ENCODE measurements at regions not wholly inside any gene's neighbourhood (a gene's known extent, or its start where the extent isn't known, plus 50 kb on each side); places are given as distances from the start of the nearest gene placed in this dataset.

DNA sequence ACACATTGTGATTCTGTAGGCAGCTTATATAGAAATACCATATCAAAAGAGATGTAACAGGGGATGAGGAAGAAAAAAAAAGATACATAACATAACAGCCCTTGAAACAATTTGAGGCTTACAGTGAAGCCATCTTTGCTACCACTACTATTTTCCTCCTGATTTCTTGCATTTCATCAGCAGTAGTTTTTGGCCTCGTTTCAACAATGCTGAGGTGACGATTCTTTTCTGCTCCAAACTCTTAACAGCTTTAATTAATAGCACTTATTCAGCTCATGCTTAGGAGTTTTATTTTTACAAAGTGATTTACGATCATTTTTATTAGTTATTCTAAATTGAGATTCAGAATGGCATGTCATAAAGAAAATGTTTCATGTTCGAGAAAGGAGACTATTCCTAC lies 163.2 kb downstream of the DCK start:
- DNase-seq (ENCODE audit: low read depth), result no peak

DNA sequence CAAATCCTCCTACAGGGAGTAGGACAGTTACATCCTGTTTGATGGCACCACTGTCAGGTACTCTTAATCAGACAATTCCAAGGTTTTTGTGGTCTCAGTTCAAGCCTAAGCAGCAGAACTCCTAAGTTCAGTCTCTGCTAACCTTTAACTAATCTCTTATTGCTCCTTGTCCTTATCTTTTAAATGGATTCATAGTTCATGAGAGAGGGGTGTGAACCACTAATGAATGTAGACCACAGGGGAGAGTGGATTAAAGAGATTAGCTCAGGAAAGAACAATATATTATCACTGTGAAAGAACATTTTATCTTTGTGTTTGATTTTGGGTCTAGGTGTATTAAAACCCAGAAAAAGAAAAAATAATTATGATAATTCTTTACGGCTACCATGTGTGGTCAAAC lies 168.9 kb downstream of the DCK start:
- DNase-seq (ENCODE audit: low read depth), result no peak

DNA sequence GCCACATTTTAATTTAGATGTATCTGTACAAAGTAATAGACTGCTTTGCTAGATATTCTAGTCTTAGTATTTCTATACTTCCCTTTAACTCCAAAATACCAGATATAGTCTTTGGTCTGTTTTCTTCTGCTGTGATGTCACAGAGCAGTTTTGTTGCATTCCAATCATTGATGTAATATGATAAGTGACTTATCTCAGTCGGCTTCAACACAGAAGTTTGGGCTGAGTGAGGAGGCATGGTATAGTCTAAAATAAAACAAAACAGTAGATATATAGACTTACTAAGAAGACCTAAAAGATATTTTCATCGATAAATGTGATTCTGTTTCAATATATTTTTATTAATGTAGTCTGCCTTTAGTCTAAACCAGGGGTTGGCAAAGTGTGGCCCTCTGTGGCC lies 169.9 kb downstream of the DCK start:
- no peak for DNase-seq (ENCODE audit: low read depth)

DNA sequence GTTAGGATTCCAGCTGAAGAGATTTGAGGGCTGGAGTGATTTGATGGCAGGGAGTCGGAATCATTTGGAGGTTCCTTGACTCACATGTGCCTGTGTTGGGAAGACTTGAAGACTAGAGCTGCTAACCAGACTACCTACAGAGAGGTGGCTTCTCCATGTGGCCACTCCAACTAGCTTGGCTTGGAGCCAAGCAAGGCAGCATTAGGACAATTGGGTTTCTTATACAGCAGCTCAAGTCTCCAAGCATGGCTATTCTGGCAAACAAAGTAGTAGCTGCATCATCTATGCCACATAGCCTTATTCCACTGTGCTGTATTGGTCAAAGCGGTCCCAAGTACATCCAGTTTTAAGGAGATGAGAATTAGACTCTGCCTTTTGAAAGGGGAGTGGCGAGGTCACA lies 171.7 kb upstream of the SLC4A4 start:
- DNase-seq (ENCODE audit: low read depth), result no peak

DNA sequence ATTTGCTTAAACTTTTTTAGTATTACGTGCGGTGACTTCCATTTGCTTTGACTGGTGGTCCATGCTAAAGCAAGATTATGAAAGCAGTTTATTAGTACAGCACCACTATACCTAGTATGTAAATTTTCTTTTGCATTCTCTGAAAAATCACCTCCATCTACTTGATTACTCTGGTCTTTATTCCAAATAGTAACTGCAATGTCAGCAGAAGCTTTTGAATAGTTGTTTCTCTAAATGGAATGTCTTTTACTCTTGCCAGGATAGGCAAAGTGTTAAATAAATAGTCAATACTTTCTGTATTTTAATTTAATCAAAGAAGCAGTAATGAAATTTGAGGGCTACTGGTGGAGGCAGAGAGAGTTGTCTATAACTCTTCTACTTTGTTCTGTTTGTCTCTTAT lies 167.2 kb upstream of the SLC4A4 start:
- DNase-seq (ENCODE audit: low read depth), result no peak

DNA sequence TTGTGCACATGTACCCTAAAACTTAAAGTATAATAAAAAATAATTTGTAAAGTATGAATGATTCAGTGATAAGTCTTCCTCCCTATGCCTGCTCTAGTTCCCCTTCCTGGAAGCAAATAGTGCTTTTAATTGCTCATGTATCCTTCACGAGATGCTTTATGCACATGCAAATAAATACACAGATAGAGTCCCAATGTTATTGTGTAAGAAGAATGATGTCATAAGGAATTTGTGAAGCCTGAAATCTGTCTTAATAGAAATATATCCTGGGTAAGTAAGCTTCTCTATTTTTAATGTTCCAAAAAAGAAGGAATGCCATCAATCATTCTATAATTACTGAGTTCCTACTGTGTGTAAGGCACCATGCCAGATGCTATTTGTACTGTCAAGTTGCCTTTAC lies 157.5 kb upstream of the SLC4A4 start:
- no peak for DNase-seq (ENCODE audit: low read depth)

DNA sequence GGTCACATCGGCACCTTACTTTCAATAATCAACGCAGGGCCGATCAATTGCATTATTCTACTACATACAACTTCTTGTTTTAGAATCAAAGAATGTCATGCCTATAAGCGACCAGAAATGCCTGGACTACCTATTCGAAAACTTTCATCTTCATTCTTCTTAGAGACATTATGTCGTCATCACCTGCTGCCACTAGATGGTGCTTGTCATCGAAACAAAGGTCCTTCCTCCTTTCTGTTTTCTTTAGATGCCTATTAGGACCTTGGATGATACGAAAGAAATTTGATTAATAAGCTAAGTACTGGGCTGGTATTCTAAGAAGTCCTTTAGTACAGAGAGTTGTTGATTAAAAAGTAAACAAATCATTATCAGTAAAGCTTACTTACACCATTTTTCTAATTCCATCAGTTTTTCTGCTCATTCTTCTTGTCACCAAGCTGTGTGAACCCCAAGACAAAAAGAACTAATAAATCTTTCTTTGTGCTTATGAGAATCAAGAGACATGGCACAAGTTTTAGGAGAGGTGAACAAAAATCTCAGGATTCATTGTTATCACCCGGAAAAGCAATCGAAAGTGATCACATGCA lies 154.5 kb upstream of the SLC4A4 start:
- DNase-seq (ENCODE audit: low read depth), result peak; percentile 49

DNA sequence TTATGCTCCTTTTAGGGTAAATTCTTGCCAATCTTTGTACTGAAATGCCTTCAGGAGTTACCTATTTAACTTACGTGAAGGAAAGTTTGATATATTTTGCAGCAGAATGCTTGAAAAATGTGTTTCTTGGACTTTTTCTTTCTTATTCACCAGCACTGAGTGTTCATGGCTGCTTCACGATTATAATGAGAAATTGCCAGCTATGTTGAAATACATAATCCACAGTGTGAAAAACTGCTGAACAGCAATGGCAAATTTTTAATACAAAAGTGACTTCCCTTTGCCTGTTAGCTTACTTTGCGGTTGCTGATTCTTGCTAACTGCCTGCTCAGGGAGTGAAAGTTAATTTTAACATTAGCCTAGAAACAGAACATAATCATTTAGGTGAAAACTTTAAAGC lies 153.8 kb upstream of the SLC4A4 start:
- DNase-seq (ENCODE audit: low read depth), result no peak

DNA sequence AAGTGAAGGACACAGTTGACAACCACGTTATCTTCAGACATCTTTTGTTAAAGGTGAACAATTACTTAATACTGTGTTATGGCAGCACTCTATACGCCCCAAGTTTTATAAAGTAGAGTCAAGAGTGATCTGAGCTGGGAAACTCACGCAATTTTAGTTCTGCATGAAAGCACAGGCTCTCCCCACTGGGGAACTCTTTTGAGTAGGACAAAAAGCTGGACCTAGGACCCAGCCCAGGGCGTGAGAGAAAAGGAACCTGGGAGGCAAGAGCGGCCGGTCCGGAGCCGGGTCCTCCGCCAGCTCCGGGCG lies 152.6 kb upstream of the SLC4A4 start:
- DNase-seq (ENCODE audit: low read depth), result no peak

DNA sequence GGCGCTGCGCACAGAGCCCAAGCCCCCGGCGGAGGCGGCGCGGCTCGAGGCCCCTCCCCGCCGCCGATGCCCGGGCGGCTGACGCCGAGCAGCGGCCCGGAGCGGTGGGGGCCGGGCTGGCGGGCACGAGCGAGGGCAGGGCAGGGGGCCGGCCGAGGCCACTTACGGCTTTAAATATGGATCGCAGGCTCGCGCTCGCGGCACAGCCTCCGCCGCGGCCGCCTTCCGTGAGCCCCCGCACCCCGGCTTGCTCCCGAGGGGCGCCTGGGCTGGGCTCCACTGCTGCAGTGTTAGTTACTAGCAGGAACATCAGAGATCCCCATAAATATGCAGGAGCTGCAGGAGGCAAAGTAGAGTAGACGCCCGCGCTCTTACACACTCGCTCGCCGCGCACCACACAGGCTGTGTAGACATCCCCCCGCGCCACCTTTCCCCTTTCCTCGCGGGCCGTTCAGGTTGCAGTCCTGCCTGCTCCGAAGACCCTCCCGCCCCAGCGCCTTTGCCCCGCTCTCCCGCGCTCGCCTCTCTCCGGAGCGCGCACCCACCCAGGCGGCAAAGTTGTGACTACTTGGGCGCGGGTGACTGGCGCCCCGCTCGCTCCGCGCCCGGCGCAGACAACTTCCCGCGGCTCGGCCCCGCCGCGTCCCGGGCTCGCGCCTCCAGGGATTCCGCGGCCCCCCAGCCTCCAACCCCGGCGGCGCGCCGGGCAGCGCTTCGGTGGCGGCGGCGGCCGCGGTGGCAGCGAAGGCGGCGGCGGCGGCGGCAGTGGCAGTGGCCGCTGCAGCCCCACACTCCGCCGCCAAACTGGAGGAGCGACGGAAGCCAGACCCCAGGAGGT lies 152.0 kb upstream of the SLC4A4 start:
- peak; percentile 32 for DNase-seq (ENCODE audit: low read depth)

DNA sequence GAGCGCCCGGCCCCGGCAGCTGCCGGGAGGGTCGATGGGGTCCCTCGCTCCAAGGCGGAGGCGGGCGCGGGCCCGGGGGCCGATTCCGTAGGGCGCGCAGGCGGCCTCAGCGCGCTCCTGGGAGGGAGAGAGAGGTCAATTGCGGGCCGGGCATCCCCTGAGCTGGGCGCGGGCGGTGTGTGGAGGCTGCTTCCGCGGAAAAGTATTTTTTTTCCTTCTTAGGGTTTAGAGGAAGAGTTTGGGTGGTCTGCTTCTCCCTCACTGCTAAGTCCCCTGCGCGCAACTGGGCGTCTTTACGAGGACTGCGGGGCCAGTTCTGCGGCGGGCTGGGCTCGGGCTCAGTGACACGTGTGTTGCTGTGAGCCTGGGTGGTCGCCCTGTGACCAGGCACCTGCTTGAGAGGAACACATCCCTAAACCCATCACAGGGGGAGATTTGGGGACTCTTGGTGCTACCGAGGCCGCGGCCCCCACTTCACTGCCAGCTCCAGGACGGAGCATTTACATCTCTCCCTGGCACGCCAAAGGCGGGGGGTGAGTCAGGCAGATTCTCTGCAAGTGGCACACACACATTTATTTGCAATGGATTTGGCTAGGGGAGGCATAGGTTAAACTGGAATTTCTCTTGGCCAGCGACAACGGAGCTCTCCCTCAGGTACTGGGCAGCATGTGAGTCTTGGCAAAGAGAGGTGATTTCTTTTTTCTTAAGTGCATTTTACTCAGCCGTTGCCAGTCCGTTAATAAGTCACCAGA lies 151.2 kb upstream of the SLC4A4 start:
- no peak for DNase-seq (ENCODE audit: low read depth)

DNA sequence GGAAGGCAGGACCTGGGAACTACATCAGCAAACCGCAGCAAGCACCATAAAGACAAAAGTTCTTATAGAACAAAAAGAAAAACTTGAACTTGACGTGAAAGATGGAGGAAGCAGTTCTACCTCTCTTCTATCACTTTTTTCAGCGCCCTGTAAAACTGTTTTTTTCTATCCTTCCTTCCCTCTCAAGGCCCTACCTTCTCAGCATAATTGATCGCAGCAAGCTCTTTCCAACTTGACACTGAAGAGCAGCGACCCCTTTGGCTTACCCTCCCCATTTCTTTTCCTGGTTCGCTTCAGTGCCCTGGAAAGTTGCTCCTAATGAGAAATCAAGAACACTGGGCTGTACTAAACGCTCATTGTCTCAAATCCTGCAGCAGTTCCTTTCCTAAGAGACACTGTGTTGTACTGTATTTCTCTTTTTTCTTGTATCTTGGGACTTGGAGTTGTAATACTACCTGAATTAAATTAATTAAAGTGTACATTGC lies 150.6 kb upstream of the SLC4A4 start:
- DNase-seq (ENCODE audit: low read depth), result no peak

DNA sequence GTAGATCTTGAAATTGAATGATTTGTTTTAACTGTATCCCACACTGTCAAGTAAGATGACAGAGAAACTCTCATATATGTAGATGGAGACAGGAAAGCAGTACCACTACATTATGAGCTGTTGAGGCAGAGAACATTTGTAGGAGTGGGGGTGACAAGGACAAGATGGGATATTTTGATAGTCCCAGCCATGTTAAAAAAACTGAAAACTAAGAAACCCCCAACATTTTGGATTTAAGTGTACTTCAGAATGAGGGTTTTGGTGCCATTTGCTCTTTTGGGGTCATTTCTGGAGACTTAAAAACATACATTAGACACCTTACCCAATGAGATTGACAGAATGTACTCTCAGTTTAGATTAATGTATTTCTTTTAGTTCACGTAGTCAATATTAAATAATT lies 149.9 kb upstream of the SLC4A4 start:
- DNase-seq (ENCODE audit: low read depth), result no peak

DNA sequence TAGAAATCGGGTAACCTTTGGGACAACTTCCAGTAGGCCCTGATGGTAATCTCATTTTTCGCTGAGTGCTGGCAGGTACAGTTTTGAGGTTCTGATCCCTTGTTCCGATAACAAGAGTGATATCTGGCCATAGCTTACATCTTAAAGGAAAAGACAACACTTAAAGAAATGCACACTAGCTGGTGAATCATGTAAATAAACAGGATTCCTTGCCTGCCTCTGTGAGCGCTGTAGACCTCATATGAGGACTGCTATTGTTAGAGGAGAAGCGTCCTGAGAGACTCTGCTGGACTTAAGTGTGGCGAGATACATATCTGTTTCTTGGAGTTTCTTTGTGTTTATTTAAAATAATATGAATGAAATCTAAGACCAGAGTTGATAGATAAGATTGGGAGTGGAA lies 149.3 kb upstream of the SLC4A4 start:
- no peak for DNase-seq (ENCODE audit: low read depth)

DNA sequence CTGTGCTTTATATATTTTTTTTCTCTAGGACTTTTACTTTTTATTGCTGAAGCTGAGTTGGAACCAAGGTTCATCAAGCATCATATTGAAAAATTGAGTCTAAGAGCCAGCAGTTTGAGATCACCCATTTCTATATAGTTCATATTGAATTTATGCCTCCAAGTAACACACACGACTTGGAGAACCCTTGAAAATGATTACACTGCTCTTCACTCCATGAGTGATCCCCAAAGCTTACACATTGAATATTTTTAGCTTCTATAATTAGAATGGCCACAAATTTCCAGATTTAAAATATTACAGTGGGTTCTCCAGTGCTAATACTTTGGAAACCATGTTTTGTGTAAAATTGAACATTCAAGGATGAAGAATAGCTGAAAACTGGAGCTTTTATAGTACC lies 144.4 kb upstream of the SLC4A4 start:
- DNase-seq (ENCODE audit: low read depth), result no peak

DNA sequence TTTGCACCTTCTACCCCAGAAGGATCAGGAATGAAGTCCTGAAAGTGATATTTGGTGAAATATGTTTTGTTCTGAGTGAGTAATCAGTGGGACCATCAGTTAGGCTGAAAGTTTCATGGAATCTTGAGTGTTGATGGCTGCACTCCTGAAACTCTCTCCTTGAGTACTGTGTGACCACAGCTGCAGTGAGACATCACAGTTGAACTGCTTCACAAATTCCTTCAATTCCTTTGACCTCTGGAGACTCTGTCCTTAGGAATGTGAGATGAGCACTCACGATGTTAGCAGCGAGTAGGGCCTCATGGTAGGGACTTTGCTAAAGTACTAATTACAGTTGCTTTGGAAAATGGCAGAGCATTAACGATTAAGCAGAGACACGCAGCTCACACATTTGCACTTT lies 142.9 kb upstream of the SLC4A4 start:
- no peak for DNase-seq (ENCODE audit: low read depth)

DNA sequence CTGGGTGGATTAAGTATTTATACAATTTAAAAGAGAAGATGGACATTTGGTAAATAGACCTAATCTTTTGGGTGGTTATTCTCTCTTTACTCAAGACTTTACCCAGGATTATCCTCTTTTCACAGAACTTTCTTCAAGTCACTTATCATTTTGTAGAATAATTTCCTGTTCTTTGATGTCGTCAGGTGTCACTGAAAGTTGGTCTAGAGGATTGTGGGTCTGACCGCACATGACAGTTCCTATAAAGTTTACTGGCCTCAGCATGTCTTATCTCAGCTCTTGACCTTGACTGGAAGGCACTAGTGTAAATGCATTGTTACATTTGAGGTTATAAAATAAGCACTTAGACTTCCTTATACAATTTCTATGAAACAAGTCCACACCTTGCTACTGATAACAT lies 139.9 kb upstream of the SLC4A4 start:
- no peak for DNase-seq (ENCODE audit: low read depth)

DNA sequence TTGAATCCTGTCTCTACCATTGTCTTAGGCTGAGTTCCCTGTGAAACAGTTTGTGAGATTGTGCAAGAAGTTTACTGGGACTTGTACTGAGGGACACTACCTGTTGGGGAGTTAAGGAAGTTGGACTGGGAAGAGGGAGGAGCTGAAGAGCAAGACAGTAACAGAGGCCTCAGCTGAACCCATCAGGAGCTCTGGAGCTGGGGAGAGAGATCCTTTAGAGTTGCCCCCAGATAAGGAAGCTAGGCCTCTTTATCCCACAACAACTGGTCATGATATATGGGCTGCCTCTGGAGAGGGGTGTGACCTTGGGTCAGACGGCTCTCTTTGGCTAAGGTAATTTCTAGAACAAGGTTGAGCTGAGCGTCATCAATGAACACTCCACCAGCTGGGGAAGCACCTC lies 137.8 kb upstream of the SLC4A4 start:
- DNase-seq (ENCODE audit: low read depth), result no peak

DNA sequence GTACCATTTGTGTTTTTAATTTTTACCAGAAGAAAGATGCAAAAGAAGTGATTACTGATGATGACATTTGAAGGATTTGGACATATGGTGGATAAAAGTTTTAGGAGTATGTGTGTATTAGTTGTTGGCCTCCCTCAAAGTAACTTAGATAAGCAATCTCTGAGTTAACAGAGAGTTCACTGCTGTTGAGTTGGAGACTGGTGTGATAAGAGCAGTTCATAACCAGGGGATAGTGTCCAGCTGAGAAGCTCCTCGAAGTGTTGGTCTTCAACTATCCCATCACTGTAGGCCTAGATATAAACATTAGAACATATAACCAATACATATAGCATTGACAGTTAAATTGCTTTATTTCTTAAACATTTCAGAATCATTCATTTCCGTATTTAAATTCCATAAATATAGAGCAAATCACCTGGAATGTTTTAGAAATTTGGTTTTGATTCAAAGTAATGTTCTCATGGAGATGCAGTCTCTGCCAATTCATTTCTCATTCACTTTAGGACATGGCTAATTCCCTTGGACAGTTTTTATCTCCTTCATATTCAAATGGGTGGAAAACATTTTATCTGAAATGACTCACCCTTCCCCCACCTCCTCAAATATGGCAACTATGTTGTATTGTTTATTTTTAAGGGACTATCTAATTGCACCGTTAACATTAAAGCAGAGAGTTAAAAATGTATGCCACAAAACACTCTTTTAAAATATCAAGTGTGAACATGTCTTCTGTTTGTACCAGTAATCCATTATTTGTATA lies 136.8 kb upstream of the SLC4A4 start:
- no peak for DNase-seq (ENCODE audit: low read depth)

DNA sequence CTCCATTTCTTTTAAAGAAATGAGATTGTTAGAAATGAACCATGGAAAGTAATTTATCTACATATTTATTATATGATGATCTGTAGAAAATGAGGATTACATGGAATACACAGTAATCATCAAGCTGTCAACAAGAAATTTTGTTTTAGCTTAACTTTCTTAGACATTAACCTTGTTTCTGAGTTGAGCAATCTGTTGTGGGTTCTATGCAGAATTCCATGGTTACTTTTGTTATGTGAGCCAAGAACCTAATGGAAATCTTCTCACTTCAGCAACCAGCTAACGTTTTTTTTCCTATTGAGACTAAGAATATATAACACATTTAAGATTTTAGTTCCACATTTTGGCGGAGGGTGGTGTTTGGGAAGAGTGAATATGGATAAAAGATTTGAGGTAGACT lies 136.1 kb upstream of the SLC4A4 start:
- no peak for DNase-seq (ENCODE audit: low read depth)

DNA sequence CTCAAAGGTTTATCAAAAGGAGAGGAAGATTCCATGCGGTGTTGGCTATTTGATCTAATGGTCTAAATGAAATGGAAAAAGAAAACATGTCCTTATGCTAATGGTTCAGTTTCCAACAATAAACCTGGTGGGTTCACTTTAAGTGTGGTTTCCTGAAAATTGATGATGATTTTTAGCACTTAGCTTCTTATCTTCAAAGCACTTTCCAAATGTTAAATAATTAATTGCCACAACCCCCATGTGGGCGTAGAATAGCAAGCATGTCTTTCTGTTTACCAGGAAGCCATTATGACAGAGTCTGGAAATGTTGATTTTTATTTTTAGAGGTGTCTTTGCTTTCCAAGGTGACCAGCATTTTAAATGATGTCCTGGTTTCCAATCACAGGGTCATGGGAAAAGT lies 134.8 kb upstream of the SLC4A4 start:
- no peak for DNase-seq (ENCODE audit: low read depth)

DNA sequence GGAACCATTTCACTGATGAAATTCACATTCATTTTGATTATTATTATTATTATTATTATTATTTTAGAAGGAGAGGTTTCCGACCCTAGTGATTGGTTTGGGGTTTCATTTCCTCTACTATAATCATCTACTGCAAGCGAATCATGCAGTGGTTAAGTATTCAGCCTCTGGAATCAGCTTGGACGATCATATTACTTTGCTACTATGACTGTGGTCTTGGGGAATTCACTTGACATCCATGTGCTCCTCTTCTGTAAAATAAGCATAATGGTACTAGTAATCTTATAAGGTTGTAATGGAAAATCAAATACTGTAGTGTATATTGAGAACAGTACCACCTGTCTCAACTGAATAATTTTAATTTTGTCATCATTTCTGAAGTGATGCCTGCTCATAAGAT lies 132.1 kb upstream of the SLC4A4 start:
- no peak for DNase-seq (ENCODE audit: low read depth)
